K562 (cell line): ENCODE measurements at regions not wholly inside any gene's neighbourhood (a gene's known extent, or its start where the extent isn't known, plus 50 kb on each side); places are given as distances from the start of the nearest gene placed in this dataset.

Source experiments
- ATAC-seq: fragments of 200-7000 bp; cut with Tn5 transposase; 3 replicates; pipeline ENCODE4 v1.9.1; 2020; ENCODE audit warnings: moderate library complexity
- BruUV-seq: library from RNA; stranded (reverse); fragments of 400-500 nt; replicated peaks from 2 replicates; lab custom pipeline; 2021; lab: Mats Ljungman, UMichigan
- CTCF ChIA-PET: fragments of 300-600 bp; formaldehyde crosslinking; extraction: SDS; loops from one replicate; lab custom pipeline; 2021; ENCODE audit warnings: low intra/inter-chr PET ratio; lab: Yijun Ruan, JAX
- POLR2A ChIA-PET: fragments of 300-600, 350-650 bp; sonication (Branson Sonifier 250); formaldehyde crosslinking; extraction: SDS; loops from one replicate; lab custom pipeline; 2021; ENCODE audit warnings: antibody characterized with exemption, inconsistent platforms; lab: Yijun Ruan, JAX
- DNase-seq, 4 experiments: peaks; one replicate each; pipeline versions ENCODE4 v3.0.0 to v3.0.0-alpha.2; 2011 to 2018; ENCODE audit warnings: low spot score in 3 of 4, mixed read lengths in 3 of 4; ENCODE audit errors: extremely low read depth in 1 of 4
- FAIRE-seq: peaks from 2 replicates; lab custom pipeline; 2011; peaks lifted over from hg19 to GRCh38; lab: Jason Lieb, UNC
- H2AFZ ChIP-seq: 2 replicates; pipeline ENCODE4 v1.6.0; 2011; ENCODE audit warnings: low read depth, low read length, control low read depth, inconsistent platforms
- H3K27ac ChIP-seq: fragments of 200-600 bp; 3 replicates; pipeline ENCODE4 v1.8.0; 2011; ENCODE audit warnings: low read depth, mild to moderate bottlenecking, control low read depth, inconsistent platforms, low read length, moderate library complexity, mixed read lengths; ENCODE audit errors: extremely low read depth
- H3K27me3 ChIP-seq, 2 experiments: fragments of 300-600 bp in 1 of 2; 2 replicates in 1 of 2; 3 replicates in 1 of 2; pipeline versions ENCODE4 v1.6.0 to v1.8.0; 2011; ENCODE audit warnings: inconsistent platforms in 2 of 2, low read length in 2 of 2, mild to moderate bottlenecking in 1 of 2, mixed read lengths in 1 of 2, moderate library complexity in 1 of 2; ENCODE audit not compliant: control insufficient read depth in 2 of 2, insufficient read depth in 2 of 2
- H3K36me3 ChIP-seq: fragments of 300-600 bp; 3 replicates; pipeline ENCODE4 v1.8.0; 2011; ENCODE audit warnings: mild to moderate bottlenecking, low read length, inconsistent platforms; ENCODE audit not compliant: control insufficient read depth, insufficient read depth
- H3K4me1 ChIP-seq, 2 experiments: fragments of 200-600 bp in 1 of 2; replicated peaks in 1 of 2; 2 replicates in 1 of 2; 3 replicates in 1 of 2; pipeline versions ENCODE4 v1.5.1 to v1.8.0; 2011; ENCODE audit warnings: inconsistent platforms in 2 of 2, low read length in 2 of 2, mild to moderate bottlenecking in 1 of 2, mixed read lengths in 1 of 2, moderate library complexity in 1 of 2; ENCODE audit not compliant: control insufficient read depth in 2 of 2, insufficient read depth in 2 of 2
- H3K4me2 ChIP-seq: 2 replicates; pipeline ENCODE4 v1.6.1; 2011; ENCODE audit warnings: low read length, control low read depth, inconsistent platforms, mixed read lengths; ENCODE audit not compliant: insufficient read depth
- H3K4me3 ChIP-seq: fragments of 200-600 bp; sonication (generic), shearing (Covaris generic); 2 replicates; pipeline ENCODE4 v1.5.1; 2016; ENCODE audit warnings: control low read depth, inconsistent platforms
- H3K79me2 ChIP-seq: fragments of 200-600 bp; 3 replicates; pipeline ENCODE4 v1.8.0; 2011; ENCODE audit warnings: low read length, inconsistent platforms; ENCODE audit not compliant: control insufficient read depth, insufficient read depth
- H3K9ac ChIP-seq, 2 experiments: 2 replicates each; pipeline versions ENCODE4 v1.6.0 to v1.6.1; 2011; ENCODE audit warnings: low read depth in 2 of 2, low read length in 2 of 2, control low read depth in 1 of 2, inconsistent platforms in 1 of 2, mild to moderate bottlenecking in 1 of 2, mixed read lengths in 1 of 2; ENCODE audit not compliant: insufficient read depth in 1 of 2
- H3K9me1 ChIP-seq: one replicate; pipeline ENCODE4 v1.6.0; 2011; ENCODE audit warnings: inconsistent platforms, mild to moderate bottlenecking, low read length, moderate library complexity; ENCODE audit not compliant: control insufficient read depth, insufficient read depth
- H3K9me3 ChIP-seq: replicated peaks from 2 replicates; pipeline ENCODE4 v1.5.1; 2011; ENCODE audit warnings: low read depth, low read length, inconsistent platforms; ENCODE audit not compliant: control insufficient read depth, insufficient read depth
- H4K20me1 ChIP-seq: replicated peaks from 2 replicates; pipeline ENCODE4 v1.6.1; 2011; ENCODE audit warnings: low read length, inconsistent platforms, mixed read lengths; ENCODE audit not compliant: control insufficient read depth, insufficient read depth
- BRCA1 ChIP-seq, 2 experiments: fragments of 450-650 bp in 1 of 2; sonication (generic) in 1 of 2; formaldehyde crosslinking in 1 of 2; IDR thresholded peaks; 2 replicates each; pipeline versions ENCODE4 v1.5.0 to v1.6.1; 2017 to 2020; ENCODE audit warnings: mild to moderate bottlenecking in 1 of 2, missing genetic modification reagents in 1 of 2
- CEBPB ChIP-seq: fragments of 450-650 bp; IDR thresholded peaks from 2 replicates; pipeline ENCODE4 v1.6.1; 2016; ENCODE audit warnings: missing genetic modification characterization, missing compliant biosample characterization
- DACH1 ChIP-seq: fragments of 450-650 bp; IDR thresholded peaks from 2 replicates; pipeline ENCODE4 v1.6.1; 2018; ENCODE audit not compliant: partially characterized antibody
- ETV5 ChIP-seq: sonication (generic); formaldehyde crosslinking; IDR thresholded peaks from 2 replicates; pipeline ENCODE4 v1.4.0; 2020; ENCODE audit warnings: low read depth, mild to moderate bottlenecking, missing genetic modification reagents
- MAFG ChIP-seq: fragments of 450-650 bp; conservative IDR thresholded peaks from 2 replicates; pipeline ENCODE4 v1.6.1; 2016; ENCODE audit warnings: missing genetic modification characterization, missing compliant biosample characterization
- NR3C1 ChIP-seq: sonication (generic); formaldehyde crosslinking; IDR thresholded peaks from 2 replicates; pipeline ENCODE4 v1.8.1; 2022; ENCODE audit warnings: missing genetic modification reagents
- RBM25 ChIP-seq: fragments of 200-400 bp; formaldehyde crosslinking; IDR thresholded peaks from 2 replicates; pipeline ENCODE4 v1.6.1; 2018; ENCODE audit warnings: low read length, low read depth, moderate library complexity; ENCODE audit not compliant: severe bottlenecking
- TEAD1 ChIP-seq, 2 experiments: fragments of 450-650 bp in 1 of 2; sonication (generic) in 1 of 2; formaldehyde crosslinking; IDR thresholded peaks; 2 replicates each; pipeline versions ENCODE4 v1.4.0 to v1.8.0; 2020 to 2022; ENCODE audit warnings: mild to moderate bottlenecking in 2 of 2, missing genetic modification reagents in 1 of 2
- WGBS: fragments of 100-300 bp; shearing (Covaris generic); methylation state at CpG from one replicate; pipeline ENCODE4 v1.1.6; 2016; ENCODE audit warnings: low coverage, mixed read lengths; ENCODE audit not compliant: insufficient coverage; ENCODE audit errors: missing lambda C conversion rate; 5-methylcytosine and 5-hydroxymethylcytosine counted together
- in situ Hi-C: fragments of 300-500 bp; cut with MboI; formaldehyde crosslinking; loops from 4 replicates; pipeline ENCODE4 v1.15.0; 2018; ENCODE audit warnings: inconsistent platforms, mixed read lengths
- intact Hi-C: fragments of 100-400 bp; cut with micrococcal nuclease; formaldehyde crosslinking; loops from 2 replicates; pipeline ENCODE4 v1.14.2; 2022
- TF ChIP-seq, protein P1 (sequence below), 2 experiments: fragments of 450-650 bp; IDR thresholded peaks; 2 replicates each; pipeline ENCODE4 v1.6.1; 2018; ENCODE audit warnings: mild to moderate bottlenecking in 2 of 2, low read depth in 1 of 2; ENCODE audit not compliant: partially characterized antibody in 2 of 2
- TF ChIP-seq, protein P2 (sequence below): sonication (generic); formaldehyde crosslinking; IDR thresholded peaks from 2 replicates; pipeline ENCODE4 v1.9.0; 2022; ENCODE audit warnings: mild to moderate bottlenecking, missing genetic modification reagents

DNA sequence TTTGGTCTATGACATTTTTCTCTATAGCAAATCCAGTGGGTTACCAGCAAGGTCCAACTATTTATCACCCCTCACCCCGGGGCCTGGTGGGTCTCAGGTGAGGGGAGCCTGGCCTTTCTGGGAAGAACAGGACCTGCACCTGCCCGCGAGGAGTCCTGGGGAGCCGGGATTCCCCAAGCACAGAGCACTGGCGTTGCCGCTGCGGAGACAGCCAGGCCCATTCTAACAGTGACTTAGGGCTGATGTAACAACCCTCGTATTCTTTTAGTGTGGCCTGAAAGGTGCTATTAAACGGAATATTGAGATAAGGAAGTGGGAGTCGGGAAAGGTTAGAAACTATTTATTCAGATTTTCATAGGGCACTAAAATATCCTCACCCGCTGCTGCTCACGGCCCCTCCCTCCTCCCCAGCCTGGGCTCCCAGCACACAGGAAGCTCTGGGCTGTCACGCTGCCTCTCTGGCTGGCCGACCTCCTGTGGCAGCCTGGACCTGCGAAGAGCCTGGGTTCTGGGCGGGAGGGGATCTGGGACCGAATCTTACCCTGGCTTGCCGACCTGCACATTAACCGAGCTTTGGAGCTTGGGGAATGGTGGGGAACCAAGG is 141.2 kb downstream of the MIAT start (continued):
- TF ChIP-seq, protein P1, sequence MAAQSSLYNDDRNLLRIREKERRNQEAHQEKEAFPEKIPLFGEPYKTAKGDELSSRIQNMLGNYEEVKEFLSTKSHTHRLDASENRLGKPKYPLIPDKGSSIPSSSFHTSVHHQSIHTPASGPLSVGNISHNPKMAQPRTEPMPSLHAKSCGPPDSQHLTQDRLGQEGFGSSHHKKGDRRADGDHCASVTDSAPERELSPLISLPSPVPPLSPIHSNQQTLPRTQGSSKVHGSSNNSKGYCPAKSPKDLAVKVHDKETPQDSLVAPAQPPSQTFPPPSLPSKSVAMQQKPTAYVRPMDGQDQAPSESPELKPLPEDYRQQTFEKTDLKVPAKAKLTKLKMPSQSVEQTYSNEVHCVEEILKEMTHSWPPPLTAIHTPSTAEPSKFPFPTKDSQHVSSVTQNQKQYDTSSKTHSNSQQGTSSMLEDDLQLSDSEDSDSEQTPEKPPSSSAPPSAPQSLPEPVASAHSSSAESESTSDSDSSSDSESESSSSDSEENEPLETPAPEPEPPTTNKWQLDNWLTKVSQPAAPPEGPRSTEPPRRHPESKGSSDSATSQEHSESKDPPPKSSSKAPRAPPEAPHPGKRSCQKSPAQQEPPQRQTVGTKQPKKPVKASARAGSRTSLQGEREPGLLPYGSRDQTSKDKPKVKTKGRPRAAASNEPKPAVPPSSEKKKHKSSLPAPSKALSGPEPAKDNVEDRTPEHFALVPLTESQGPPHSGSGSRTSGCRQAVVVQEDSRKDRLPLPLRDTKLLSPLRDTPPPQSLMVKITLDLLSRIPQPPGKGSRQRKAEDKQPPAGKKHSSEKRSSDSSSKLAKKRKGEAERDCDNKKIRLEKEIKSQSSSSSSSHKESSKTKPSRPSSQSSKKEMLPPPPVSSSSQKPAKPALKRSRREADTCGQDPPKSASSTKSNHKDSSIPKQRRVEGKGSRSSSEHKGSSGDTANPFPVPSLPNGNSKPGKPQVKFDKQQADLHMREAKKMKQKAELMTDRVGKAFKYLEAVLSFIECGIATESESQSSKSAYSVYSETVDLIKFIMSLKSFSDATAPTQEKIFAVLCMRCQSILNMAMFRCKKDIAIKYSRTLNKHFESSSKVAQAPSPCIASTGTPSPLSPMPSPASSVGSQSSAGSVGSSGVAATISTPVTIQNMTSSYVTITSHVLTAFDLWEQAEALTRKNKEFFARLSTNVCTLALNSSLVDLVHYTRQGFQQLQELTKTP (IDR thresholded peaks at IDR 0.05; ENCODE audit: low read depth in 1 of 2, partially characterized antibody in 2 of 2): no peak
- TF ChIP-seq ETV5 (CRISPR knock-in tag) (no peak), NR3C1 (CRISPR knock-in tag) (no peak), CEBPB (tag) (no peak), DACH1 (no peak)

DNA sequence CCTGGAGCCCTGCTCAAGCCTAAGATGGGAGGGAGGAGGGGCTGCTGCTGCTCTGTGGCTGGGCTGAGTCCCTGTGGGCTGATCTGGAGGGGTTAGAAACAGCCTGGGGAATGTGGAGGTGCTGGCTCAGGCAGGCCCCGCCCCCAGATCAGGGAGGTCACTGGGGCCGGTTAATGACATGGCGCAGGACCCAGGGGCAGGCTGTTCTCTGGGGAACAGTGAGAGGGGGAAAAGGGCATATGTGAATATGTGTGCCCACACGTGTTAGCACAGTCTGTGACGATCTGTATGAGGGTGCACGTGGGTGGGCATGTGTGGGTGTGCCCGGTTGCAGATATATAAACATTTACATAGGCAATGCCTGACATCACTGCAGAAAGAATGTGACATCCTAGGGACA is 143.5 kb downstream of the MIAT start:
- in situ Hi-C loops (no loop called here), intact Hi-C loops (no loop called here)
- Histone ChIP-seq H3K79me2 (no peaks in the 10 kb centered on the region), H3K4me1 (peaks cover 0 to 3% of the 10 kb centered on the region in 2 experiments; a peak in 2 of 5 replicates), H3K9ac (no peak overlapping the region), H3K36me3 (no peaks in the 10 kb centered on the region), H3K9me1 (no peaks in the 10 kb centered on the region), H3K4me2 (no peak overlapping the region), H4K20me1 (no peaks in the 10 kb centered on the region), H3K27ac (no peak overlapping the region), H2AFZ (no peak overlapping the region), H3K9me3 (no peaks in the 10 kb centered on the region), H3K4me3 (no peak overlapping the region), H3K27me3 (peaks cover 2 to 23% of the 10 kb centered on the region in 2 experiments; a peak in 1 of 5 replicates)
- POLR2A ChIA-PET: no interaction called here
- no TSS peak for BruUV-seq
- ATAC-seq: peak; percentile 55; the same call in 2 of the 3 replicates
- DNase-seq: peak in 3 of 4 experiments; percentile 18 to 27 (median 22)
- WGBS: 0% methylated on average over 3 of the region's 7 CpGs
- CTCF ChIA-PET: no interaction called here
- FAIRE-seq: no peak
- no peak for TF ChIP-seq TEAD1 (CRISPR knock-in tag; IDR thresholded peaks at IDR 0.05)
- TF ChIP-seq BRCA1 (IDR thresholded peaks at IDR 0.05): no peak
- no peak for TF ChIP-seq BRCA1 (CRISPR knock-in tag; IDR thresholded peaks at IDR 0.05)
- no peak for TF ChIP-seq RBM25
- TF ChIP-seq MAFG (tag): no peak
- TF ChIP-seq, protein P2, sequence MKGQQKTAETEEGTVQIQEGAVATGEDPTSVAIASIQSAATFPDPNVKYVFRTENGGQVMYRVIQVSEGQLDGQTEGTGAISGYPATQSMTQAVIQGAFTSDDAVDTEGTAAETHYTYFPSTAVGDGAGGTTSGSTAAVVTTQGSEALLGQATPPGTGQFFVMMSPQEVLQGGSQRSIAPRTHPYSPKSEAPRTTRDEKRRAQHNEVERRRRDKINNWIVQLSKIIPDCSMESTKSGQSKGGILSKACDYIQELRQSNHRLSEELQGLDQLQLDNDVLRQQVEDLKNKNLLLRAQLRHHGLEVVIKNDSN (CRISPR knock-in tag): no peak
